SKM-1 treated with dmso at 0.1 percent for 144 hours (cell line): ENCODE measurements at regions not wholly inside any gene's neighbourhood (a gene's known extent, or its start where the extent isn't known, plus 50 kb on each side); places are given as distances from the start of the nearest gene placed in this dataset.

ENCODE experiments used
- DNase-seq: peaks from one replicate; lab custom pipeline; 2025; ENCODE audit not compliant: unreplicated experiment; lab: John Stamatoyannopoulos, UW

GRCh38 chr13:80284290-80284689 lies 56.6 kb downstream of the SPRY2 start:
- no peak for DNase-seq

- no peak for DNase-seq
Observed at GRCh38 chr13:80278706-80279105, 62.2 kb downstream of the SPRY2 start.

GRCh38 chr13:80276371-80277289 lies 64.3 kb downstream of the SPRY2 start:
- DNase-seq, result peak; percentile 78

GRCh38 chr13:80274643-80275042 lies 66.3 kb downstream of the SPRY2 start:
- DNase-seq, result no peak

GRCh38 chr13:80273718-80274117 lies 67.2 kb downstream of the SPRY2 start:
- DNase-seq, result no peak

GRCh38 chr13:80265348-80265747 lies 75.6 kb downstream of the SPRY2 start:
- no peak for DNase-seq

- DNase-seq, result no peak
Observed at GRCh38 chr13:80263745-80264513, 77.0 kb downstream of the SPRY2 start.

GRCh38 chr13:80262051-80262695 lies 78.8 kb downstream of the SPRY2 start:
- no peak for DNase-seq

GRCh38 chr13:80259159-80259558 lies 81.8 kb downstream of the SPRY2 start:
- no peak for DNase-seq

GRCh38 chr13:80256352-80256932 lies 84.5 kb downstream of the SPRY2 start:
- no peak for DNase-seq

GRCh38 chr13:80255946-80256345 lies 85.0 kb downstream of the SPRY2 start:
- DNase-seq, result no peak

GRCh38 chr13:80251403-80251802 lies 89.5 kb downstream of the SPRY2 start:
- no peak for DNase-seq

- no peak for DNase-seq
Observed at GRCh38 chr13:80250213-80250810, 90.6 kb downstream of the SPRY2 start.

- no peak for DNase-seq
Observed at GRCh38 chr13:80249516-80250212, 91.3 kb downstream of the SPRY2 start.

- no peak for DNase-seq
Observed at GRCh38 chr13:80245162-80245733, 95.7 kb downstream of the SPRY2 start.

- no peak for DNase-seq
Observed at GRCh38 chr13:80244574-80244973, 96.4 kb downstream of the SPRY2 start.

GRCh38 chr13:80242728-80243427 lies 98.0 kb downstream of the SPRY2 start:
- DNase-seq, result no peak

- no peak for DNase-seq
Observed at GRCh38 chr13:80239571-80240255, 101.2 kb downstream of the SPRY2 start.

GRCh38 chr13:80239116-80239515 lies 101.8 kb downstream of the SPRY2 start:
- no peak for DNase-seq
